RWPE1 (cell line): ENCODE measurements at regions not wholly inside any gene's neighbourhood (a gene's known extent, or its start where the extent isn't known, plus 50 kb on each side); places are given as distances from the start of the nearest gene placed in this dataset.
A peak's percentile ranks its signal among the peaks of the same experiment; 100 is the strongest.

ENCODE experiments used
- CTCF ChIA-PET: fragments of 350-600 bp; sonication (Branson Sonifier 250); formaldehyde crosslinking; extraction: SDS; loops from one replicate; lab custom pipeline; 2021; lab: Yijun Ruan, JAX
- POLR2A ChIA-PET: fragments of 400-600 bp; formaldehyde crosslinking; extraction: SDS; loops from one replicate; lab custom pipeline; 2020; ENCODE audit warnings: antibody characterized with exemption; ENCODE audit not compliant: low non-redundant PET; lab: Yijun Ruan, JAX
- DNase-seq: peaks from one replicate; pipeline ENCODE4 v3.0.0; 2012; ENCODE audit warnings: low spot score
- H3K27ac ChIP-seq: fragments of 450-650 bp; 2 replicates; pipeline ENCODE4 v1.5.1; 2017
- CTCF ChIP-seq: fragments of 450-650 bp; conservative IDR thresholded peaks from 2 replicates; pipeline ENCODE4 v1.5.1; 2017; ENCODE audit warnings: low read depth, mild to moderate bottlenecking

GRCh38 chr17:13787636-13788035 lies 185.9 kb upstream of the HS3ST3A1 start:
- H3K27ac ChIP-seq, result no peak overlapping the region
- POLR2A ChIA-PET, result no interaction called here
- CTCF ChIA-PET, result interaction anchor here (0.6 to 0.8 kb wide), 4 partner anchors 141 to 1360 kb away, joined by 3 to 6 read pairs (median 4); no protein-coding TSS in a partner anchor
- no peak for DNase-seq
- no peak for TF ChIP-seq CTCF

GRCh38 chr17:13788385-13788784 lies 186.7 kb upstream of the HS3ST3A1 start:
- CTCF ChIA-PET, result interaction anchor here (0.6 kb wide), 2 partner anchors 119 to 310 kb away, joined by 4 to 6 read pairs; no protein-coding TSS in a partner anchor

GRCh38 chr17:13792314-13792713 lies 190.6 kb upstream of the HS3ST3A1 start:
- POLR2A ChIA-PET, result no interaction called here
- CTCF ChIA-PET, result interaction anchor here (0.6 kb wide), 1 partner anchor 1308 kb away, joined by 4 read pairs; no protein-coding TSS in a partner anchor
- DNase-seq, result no peak
- H3K27ac ChIP-seq, result no peak overlapping the region
- no peak for TF ChIP-seq CTCF

More at GRCh38 chr17:13788385-13788784, 186.7 kb upstream of the HS3ST3A1 start:
- no peak overlapping the region for H3K27ac ChIP-seq
- POLR2A ChIA-PET, result no interaction called here
- DNase-seq, result no peak
- TF ChIP-seq CTCF, result no peak

- H3K27ac ChIP-seq, result no peak overlapping the region
- ChIA-PET POLR2A (no interaction called here), CTCF (no interaction called here)
- TF ChIP-seq CTCF, result no peak
- DNase-seq, result no peak
Measured at GRCh38 chr17:13793951-13794350, 192.2 kb upstream of the HS3ST3A1 start.

- POLR2A ChIA-PET, result no interaction called here
- H3K27ac ChIP-seq, result no peak overlapping the region
- CTCF ChIA-PET, result no interaction called here
- no peak for TF ChIP-seq CTCF
- DNase-seq, result peak; percentile 8
Measured at GRCh38 chr17:13797863-13798262, 196.1 kb upstream of the HS3ST3A1 start.

GRCh38 chr17:13806092-13806491 lies 204.4 kb upstream of the HS3ST3A1 start:
- no peak for TF ChIP-seq CTCF

GRCh38 chr17:13807103-13807502 lies 205.4 kb upstream of the HS3ST3A1 start:
- POLR2A ChIA-PET, result no interaction called here
- no peak overlapping the region for H3K27ac ChIP-seq
- no peak for DNase-seq
- TF ChIP-seq CTCF, result no peak
- CTCF ChIA-PET, result interaction anchor here (0.6 kb wide), 1 partner anchor 907 kb away, joined by 4 read pairs; no protein-coding TSS in a partner anchor

More at GRCh38 chr17:13806092-13806491, 204.4 kb upstream of the HS3ST3A1 start:
- H3K27ac ChIP-seq, result no peak overlapping the region
- ChIA-PET CTCF (no interaction called here), POLR2A (no interaction called here)
- no peak for DNase-seq
